SK-N-SH treated with all-trans-retinoic acid at 6 μM for 48 hours (cell line): ENCODE measurements at regions not wholly inside any gene's neighbourhood (a gene's known extent, or its start where the extent isn't known, plus 50 kb on each side); places are given as distances from the start of the nearest gene placed in this dataset.

Source experiments
- ARNTL ChIP-seq: fragments of 450-650 bp; formaldehyde crosslinking; IDR thresholded peaks from 2 replicates; pipeline ENCODE4 v1.5.0; 2020; ENCODE audit warnings: low read depth, mild to moderate bottlenecking, moderate library complexity, borderline replicate concordance
- BACH2 ChIP-seq: fragments of 250-450 bp; sonication (Bioruptor Pico); IDR thresholded peaks from 2 replicates; pipeline ENCODE4 v1.9.0; 2021; ENCODE audit warnings: mild to moderate bottlenecking, borderline replicate concordance
- ESRRG ChIP-seq: fragments of 250-450 bp; sonication (Bioruptor Pico); IDR thresholded peaks from 2 replicates; pipeline ENCODE4 v1.6.1; 2021; ENCODE audit warnings: mild to moderate bottlenecking
- POU6F1 ChIP-seq: fragments of 250-450 bp; sonication (Bioruptor Pico); IDR thresholded peaks from 2 replicates; pipeline ENCODE4 v1.8.0; 2021; ENCODE audit warnings: low read depth, mild to moderate bottlenecking, moderate library complexity, borderline replicate concordance
- PPARA ChIP-seq: fragments of 250-450 bp; sonication (Bioruptor Pico); IDR thresholded peaks from 2 replicates; pipeline ENCODE4 v1.5.0; 2020; ENCODE audit warnings: mild to moderate bottlenecking, borderline replicate concordance
- RARB ChIP-seq: fragments of 250-450 bp; sonication (Bioruptor Pico); IDR thresholded peaks from 2 replicates; pipeline ENCODE4 v1.8.0; 2021; ENCODE audit warnings: mild to moderate bottlenecking, moderate library complexity
- ZC3H10 ChIP-seq: fragments of 250-450 bp; sonication (Bioruptor Pico); IDR thresholded peaks from 2 replicates; pipeline ENCODE4 v1.5.1; 2021; ENCODE audit warnings: mild to moderate bottlenecking, moderate library complexity
- ZFP3 ChIP-seq: fragments of 250-450 bp; sonication (Bioruptor Pico); IDR thresholded peaks from 2 replicates; pipeline ENCODE4 v1.5.0; 2020; ENCODE audit warnings: mild to moderate bottlenecking, moderate library complexity
- ZFP30 ChIP-seq: fragments of 450-650 bp; formaldehyde crosslinking; IDR thresholded peaks from 2 replicates; pipeline ENCODE4 v1.5.0; 2022; ENCODE audit warnings: mild to moderate bottlenecking, moderate library complexity
- ZNF565 ChIP-seq: fragments of 450-650 bp; formaldehyde crosslinking; conservative IDR thresholded peaks from 2 replicates; pipeline ENCODE4 v1.5.0; 2020; ENCODE audit warnings: low read depth, mild to moderate bottlenecking, moderate library complexity
- TF ChIP-seq, protein P1 (sequence below): fragments of 250-450 bp; sonication (Bioruptor Pico); IDR thresholded peaks from 2 replicates; pipeline ENCODE4 v1.5.1; 2020; ENCODE audit warnings: low read depth, mild to moderate bottlenecking, moderate library complexity
- TF ChIP-seq, protein P2 (sequence below): fragments of 250-450 bp; sonication (Bioruptor Pico); IDR thresholded peaks from 2 replicates; pipeline ENCODE4 v1.5.0; 2020; ENCODE audit warnings: mild to moderate bottlenecking, moderate library complexity

- TF ChIP-seq, protein P1, sequence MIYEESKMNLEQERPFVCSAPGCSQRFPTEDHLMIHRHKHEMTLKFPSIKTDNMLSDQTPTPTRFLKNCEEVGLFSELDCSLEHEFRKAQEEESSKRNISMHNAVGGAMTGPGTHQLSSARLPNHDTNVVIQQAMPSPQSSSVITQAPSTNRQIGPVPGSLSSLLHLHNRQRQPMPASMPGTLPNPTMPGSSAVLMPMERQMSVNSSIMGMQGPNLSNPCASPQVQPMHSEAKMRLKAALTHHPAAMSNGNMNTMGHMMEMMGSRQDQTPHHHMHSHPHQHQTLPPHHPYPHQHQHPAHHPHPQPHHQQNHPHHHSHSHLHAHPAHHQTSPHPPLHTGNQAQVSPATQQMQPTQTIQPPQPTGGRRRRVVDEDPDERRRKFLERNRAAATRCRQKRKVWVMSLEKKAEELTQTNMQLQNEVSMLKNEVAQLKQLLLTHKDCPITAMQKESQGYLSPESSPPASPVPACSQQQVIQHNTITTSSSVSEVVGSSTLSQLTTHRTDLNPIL (CRISPR knock-in tag), result no peak
- no peak for TF ChIP-seq PPARA (CRISPR knock-in tag)
- TF ChIP-seq ZC3H10 (CRISPR knock-in tag), result no peak
- TF ChIP-seq RARB (CRISPR knock-in tag), result no peak
- TF ChIP-seq, protein P2, sequence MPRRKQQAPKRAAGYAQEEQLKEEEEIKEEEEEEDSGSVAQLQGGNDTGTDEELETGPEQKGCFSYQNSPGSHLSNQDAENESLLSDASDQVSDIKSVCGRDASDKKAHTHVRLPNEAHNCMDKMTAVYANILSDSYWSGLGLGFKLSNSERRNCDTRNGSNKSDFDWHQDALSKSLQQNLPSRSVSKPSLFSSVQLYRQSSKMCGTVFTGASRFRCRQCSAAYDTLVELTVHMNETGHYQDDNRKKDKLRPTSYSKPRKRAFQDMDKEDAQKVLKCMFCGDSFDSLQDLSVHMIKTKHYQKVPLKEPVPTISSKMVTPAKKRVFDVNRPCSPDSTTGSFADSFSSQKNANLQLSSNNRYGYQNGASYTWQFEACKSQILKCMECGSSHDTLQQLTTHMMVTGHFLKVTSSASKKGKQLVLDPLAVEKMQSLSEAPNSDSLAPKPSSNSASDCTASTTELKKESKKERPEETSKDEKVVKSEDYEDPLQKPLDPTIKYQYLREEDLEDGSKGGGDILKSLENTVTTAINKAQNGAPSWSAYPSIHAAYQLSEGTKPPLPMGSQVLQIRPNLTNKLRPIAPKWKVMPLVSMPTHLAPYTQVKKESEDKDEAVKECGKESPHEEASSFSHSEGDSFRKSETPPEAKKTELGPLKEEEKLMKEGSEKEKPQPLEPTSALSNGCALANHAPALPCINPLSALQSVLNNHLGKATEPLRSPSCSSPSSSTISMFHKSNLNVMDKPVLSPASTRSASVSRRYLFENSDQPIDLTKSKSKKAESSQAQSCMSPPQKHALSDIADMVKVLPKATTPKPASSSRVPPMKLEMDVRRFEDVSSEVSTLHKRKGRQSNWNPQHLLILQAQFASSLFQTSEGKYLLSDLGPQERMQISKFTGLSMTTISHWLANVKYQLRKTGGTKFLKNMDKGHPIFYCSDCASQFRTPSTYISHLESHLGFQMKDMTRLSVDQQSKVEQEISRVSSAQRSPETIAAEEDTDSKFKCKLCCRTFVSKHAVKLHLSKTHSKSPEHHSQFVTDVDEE (CRISPR knock-in tag), result no peak
- no peak for TF ChIP-seq ARNTL
- TF ChIP-seq ZFP3 (CRISPR knock-in tag), result no peak
- no peak for TF ChIP-seq ZFP30 (CRISPR knock-in tag)
- TF ChIP-seq BACH2 (CRISPR knock-in tag), result no peak
- TF ChIP-seq ESRRG (CRISPR knock-in tag), result no peak
- TF ChIP-seq ZNF565, result no peak
- TF ChIP-seq POU6F1 (CRISPR knock-in tag), result no peak
Observed at GRCh38 chr2:41846962-41847361, 200.9 kb upstream of the PKDCC start.
